HEK293 (cell line): ENCODE measurements at regions not wholly inside any gene's neighbourhood (a gene's known extent, or its start where the extent isn't known, plus 50 kb on each side); places are given as distances from the start of the nearest gene placed in this dataset.

Experiments
- CTCF ChIA-PET: fragments of 350-600 bp; formaldehyde crosslinking; extraction: SDS; loops from one replicate; lab custom pipeline; 2021; ENCODE audit warnings: antibody characterized with exemption; lab: Yijun Ruan, JAX
- POLR2A ChIA-PET: fragments of 300-600 bp; formaldehyde crosslinking; extraction: SDS; loops from one replicate; lab custom pipeline; 2020; ENCODE audit warnings: antibody characterized with exemption, inconsistent platforms; lab: Yijun Ruan, JAX
- H3K27ac ChIP-seq: fragments of 200-500 bp; sonication (Bioruptor generic); 2 replicates; pipeline ENCODE4 v1.5.1; 2014; ENCODE audit warnings: low read depth, low read length, control low read depth, inconsistent platforms; ENCODE audit errors: extremely low read depth
- H3K36me3 ChIP-seq, 2 experiments: fragments of 200-500 bp in 1 of 2; sonication (Bioruptor generic) in 1 of 2; 1 replicate in 1 of 2; 2 replicates in 1 of 2; pipeline ENCODE4 v1.5.1; 2014 to 2017; ENCODE audit warnings: inconsistent platforms in 2 of 2, low read length in 2 of 2; ENCODE audit not compliant: control insufficient read depth in 2 of 2, insufficient read depth in 1 of 2
- H3K4me1 ChIP-seq: fragments of 200-500 bp; sonication (Bioruptor generic); 2 replicates; pipeline ENCODE4 v1.5.1; 2014; ENCODE audit warnings: mild to moderate bottlenecking, low read length, inconsistent platforms; ENCODE audit not compliant: control insufficient read depth, insufficient read depth
- H3K4me3 ChIP-seq: 2 replicates; pipeline ENCODE4 v1.5.1; 2011; ENCODE audit warnings: low read depth, mild to moderate bottlenecking, control low read depth, low read length, moderate library complexity
- H3K9me3 ChIP-seq: fragments of 200-500 bp; sonication (Bioruptor generic); 2 replicates; pipeline ENCODE4 v1.5.1; 2014; ENCODE audit warnings: low read depth, low read length, inconsistent platforms; ENCODE audit not compliant: control insufficient read depth, insufficient read depth
- KLF16 ChIP-seq: fragments of 450-650 bp; formaldehyde crosslinking; IDR thresholded peaks from 2 replicates; pipeline ENCODE4 v1.5.1; 2017; ENCODE audit warnings: missing biosample characterization, missing genetic modification characterization
- ZNF175 ChIP-seq: fragments of 450-650 bp; formaldehyde crosslinking; IDR thresholded peaks from 2 replicates; pipeline ENCODE4 v1.5.1; 2016; ENCODE audit warnings: missing biosample characterization, missing genetic modification characterization
- ZNF19 ChIP-seq: fragments of 450-650 bp; formaldehyde crosslinking; IDR thresholded peaks from 2 replicates; pipeline ENCODE4; 2016; ENCODE audit warnings: missing biosample characterization, missing genetic modification characterization, low read depth
- ZNF211 ChIP-seq: fragments of 450-650 bp; formaldehyde crosslinking; IDR thresholded peaks from 2 replicates; pipeline ENCODE4 v1.5.1; 2016; ENCODE audit warnings: low read depth, missing biosample characterization, missing genetic modification characterization
- ZNF23 ChIP-seq: fragments of 450-650 bp; formaldehyde crosslinking; IDR thresholded peaks from 2 replicates; pipeline ENCODE4 v1.5.1; 2016; ENCODE audit warnings: missing biosample characterization, missing genetic modification characterization, borderline replicate concordance
- ZNF747 ChIP-seq: fragments of 450-650 bp; formaldehyde crosslinking; IDR thresholded peaks from 2 replicates; pipeline ENCODE4 v1.5.1; 2016; ENCODE audit warnings: missing biosample characterization, missing genetic modification characterization
- TF ChIP-seq, protein P1 (sequence below): fragments of 450-650 bp; formaldehyde crosslinking; conservative IDR thresholded peaks from 2 replicates; pipeline ENCODE4 v1.5.1; 2016; ENCODE audit warnings: low read depth, missing biosample characterization, missing genetic modification characterization
- TF ChIP-seq, protein P2 (sequence below): fragments of 450-650 bp; formaldehyde crosslinking; IDR thresholded peaks from 2 replicates; pipeline ENCODE4 v1.5.1; 2016; ENCODE audit warnings: missing biosample characterization, missing genetic modification characterization
- TF ChIP-seq, protein P3 (sequence below): fragments of 450-650 bp; formaldehyde crosslinking; IDR thresholded peaks from 2 replicates; pipeline ENCODE4 v1.5.1; 2016; ENCODE audit warnings: missing biosample characterization, missing genetic modification characterization, borderline replicate concordance
- TF ChIP-seq, protein P4 (sequence below): fragments of 450-650 bp; IDR thresholded peaks from 2 replicates; pipeline ENCODE4 v1.5.1; 2018; ENCODE audit warnings: missing biosample characterization, missing genetic modification characterization

DNA sequence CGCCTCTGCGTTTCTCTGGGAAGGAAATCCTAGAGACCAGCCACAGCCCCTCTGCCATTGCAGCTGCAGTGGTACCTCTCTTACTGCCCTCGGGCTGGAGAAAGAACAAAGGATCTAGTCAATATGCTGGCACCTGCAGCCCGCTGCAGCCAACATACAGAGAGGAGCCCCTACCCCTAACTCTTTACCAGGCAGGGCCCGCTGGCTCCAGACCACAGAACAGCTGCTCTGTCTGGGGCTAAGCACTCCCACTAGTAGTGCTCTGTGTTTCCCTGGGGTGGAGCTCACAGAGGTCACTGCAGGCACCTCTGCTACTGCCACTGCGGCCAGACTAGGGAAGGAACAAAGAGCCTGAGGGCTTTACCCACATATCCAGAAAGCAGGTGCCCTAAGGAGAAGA lies 93.8 kb upstream of the IMPG1 start (continued):
- TF ChIP-seq, protein P1, sequence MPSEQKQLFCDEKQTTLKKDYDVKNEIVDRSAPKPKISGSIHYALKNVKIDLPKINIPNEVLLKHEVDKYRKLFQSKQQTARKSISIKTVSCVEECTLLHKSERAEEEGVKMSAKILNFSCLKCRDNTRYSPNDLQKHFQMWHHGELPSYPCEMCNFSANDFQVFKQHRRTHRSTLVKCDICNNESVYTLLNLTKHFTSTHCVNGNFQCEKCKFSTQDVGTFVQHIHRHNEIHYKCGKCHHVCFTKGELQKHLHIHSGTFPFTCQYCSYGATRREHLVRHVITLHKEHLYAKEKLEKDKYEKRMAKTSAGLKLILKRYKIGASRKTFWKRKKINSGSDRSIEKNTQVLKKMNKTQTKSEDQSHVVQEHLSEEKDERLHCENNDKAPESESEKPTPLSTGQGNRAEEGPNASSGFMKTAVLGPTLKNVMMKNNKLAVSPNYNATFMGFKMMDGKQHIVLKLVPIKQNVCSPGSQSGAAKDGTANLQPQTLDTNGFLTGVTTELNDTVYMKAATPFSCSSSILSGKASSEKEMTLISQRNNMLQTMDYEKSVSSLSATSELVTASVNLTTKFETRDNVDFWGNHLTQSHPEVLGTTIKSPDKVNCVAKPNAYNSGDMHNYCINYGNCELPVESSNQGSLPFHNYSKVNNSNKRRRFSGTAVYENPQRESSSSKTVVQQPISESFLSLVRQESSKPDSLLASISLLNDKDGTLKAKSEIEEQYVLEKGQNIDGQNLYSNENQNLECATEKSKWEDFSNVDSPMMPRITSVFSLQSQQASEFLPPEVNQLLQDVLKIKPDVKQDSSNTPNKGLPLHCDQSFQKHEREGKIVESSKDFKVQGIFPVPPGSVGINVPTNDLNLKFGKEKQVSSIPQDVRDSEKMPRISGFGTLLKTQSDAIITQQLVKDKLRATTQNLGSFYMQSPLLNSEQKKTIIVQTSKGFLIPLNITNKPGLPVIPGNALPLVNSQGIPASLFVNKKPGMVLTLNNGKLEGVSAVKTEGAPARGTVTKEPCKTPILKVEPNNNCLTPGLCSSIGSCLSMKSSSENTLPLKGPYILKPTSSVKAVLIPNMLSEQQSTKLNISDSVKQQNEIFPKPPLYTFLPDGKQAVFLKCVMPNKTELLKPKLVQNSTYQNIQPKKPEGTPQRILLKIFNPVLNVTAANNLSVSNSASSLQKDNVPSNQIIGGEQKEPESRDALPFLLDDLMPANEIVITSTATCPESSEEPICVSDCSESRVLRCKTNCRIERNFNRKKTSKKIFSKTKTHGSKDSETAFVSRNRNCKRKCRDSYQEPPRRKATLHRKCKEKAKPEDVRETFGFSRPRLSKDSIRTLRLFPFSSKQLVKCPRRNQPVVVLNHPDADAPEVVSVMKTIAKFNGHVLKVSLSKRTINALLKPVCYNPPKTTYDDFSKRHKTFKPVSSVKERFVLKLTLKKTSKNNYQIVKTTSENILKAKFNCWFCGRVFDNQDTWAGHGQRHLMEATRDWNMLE = no peak
- TF ChIP-seq ZNF23 (tag by site-specific recombination) (no peak), ZNF211 (tag by site-specific recombination) (no peak), KLF16 (tag by site-specific recombination) (no peak), ZNF19 (tag by site-specific recombination) (no peak)
- TF ChIP-seq, protein P2, sequence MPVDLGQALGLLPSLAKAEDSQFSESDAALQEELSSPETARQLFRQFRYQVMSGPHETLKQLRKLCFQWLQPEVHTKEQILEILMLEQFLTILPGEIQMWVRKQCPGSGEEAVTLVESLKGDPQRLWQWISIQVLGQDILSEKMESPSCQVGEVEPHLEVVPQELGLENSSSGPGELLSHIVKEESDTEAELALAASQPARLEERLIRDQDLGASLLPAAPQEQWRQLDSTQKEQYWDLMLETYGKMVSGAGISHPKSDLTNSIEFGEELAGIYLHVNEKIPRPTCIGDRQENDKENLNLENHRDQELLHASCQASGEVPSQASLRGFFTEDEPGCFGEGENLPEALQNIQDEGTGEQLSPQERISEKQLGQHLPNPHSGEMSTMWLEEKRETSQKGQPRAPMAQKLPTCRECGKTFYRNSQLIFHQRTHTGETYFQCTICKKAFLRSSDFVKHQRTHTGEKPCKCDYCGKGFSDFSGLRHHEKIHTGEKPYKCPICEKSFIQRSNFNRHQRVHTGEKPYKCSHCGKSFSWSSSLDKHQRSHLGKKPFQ = no peak
- TF ChIP-seq, protein P3, sequence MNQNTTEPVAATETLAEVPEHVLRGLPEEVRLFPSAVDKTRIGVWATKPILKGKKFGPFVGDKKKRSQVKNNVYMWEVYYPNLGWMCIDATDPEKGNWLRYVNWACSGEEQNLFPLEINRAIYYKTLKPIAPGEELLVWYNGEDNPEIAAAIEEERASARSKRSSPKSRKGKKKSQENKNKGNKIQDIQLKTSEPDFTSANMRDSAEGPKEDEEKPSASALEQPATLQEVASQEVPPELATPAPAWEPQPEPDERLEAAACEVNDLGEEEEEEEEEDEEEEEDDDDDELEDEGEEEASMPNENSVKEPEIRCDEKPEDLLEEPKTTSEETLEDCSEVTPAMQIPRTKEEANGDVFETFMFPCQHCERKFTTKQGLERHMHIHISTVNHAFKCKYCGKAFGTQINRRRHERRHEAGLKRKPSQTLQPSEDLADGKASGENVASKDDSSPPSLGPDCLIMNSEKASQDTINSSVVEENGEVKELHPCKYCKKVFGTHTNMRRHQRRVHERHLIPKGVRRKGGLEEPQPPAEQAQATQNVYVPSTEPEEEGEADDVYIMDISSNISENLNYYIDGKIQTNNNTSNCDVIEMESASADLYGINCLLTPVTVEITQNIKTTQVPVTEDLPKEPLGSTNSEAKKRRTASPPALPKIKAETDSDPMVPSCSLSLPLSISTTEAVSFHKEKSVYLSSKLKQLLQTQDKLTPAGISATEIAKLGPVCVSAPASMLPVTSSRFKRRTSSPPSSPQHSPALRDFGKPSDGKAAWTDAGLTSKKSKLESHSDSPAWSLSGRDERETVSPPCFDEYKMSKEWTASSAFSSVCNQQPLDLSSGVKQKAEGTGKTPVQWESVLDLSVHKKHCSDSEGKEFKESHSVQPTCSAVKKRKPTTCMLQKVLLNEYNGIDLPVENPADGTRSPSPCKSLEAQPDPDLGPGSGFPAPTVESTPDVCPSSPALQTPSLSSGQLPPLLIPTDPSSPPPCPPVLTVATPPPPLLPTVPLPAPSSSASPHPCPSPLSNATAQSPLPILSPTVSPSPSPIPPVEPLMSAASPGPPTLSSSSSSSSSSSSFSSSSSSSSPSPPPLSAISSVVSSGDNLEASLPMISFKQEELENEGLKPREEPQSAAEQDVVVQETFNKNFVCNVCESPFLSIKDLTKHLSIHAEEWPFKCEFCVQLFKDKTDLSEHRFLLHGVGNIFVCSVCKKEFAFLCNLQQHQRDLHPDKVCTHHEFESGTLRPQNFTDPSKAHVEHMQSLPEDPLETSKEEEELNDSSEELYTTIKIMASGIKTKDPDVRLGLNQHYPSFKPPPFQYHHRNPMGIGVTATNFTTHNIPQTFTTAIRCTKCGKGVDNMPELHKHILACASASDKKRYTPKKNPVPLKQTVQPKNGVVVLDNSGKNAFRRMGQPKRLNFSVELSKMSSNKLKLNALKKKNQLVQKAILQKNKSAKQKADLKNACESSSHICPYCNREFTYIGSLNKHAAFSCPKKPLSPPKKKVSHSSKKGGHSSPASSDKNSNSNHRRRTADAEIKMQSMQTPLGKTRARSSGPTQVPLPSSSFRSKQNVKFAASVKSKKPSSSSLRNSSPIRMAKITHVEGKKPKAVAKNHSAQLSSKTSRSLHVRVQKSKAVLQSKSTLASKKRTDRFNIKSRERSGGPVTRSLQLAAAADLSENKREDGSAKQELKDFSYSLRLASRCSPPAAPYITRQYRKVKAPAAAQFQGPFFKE (tag by site-specific recombination) = no peak

DNA sequence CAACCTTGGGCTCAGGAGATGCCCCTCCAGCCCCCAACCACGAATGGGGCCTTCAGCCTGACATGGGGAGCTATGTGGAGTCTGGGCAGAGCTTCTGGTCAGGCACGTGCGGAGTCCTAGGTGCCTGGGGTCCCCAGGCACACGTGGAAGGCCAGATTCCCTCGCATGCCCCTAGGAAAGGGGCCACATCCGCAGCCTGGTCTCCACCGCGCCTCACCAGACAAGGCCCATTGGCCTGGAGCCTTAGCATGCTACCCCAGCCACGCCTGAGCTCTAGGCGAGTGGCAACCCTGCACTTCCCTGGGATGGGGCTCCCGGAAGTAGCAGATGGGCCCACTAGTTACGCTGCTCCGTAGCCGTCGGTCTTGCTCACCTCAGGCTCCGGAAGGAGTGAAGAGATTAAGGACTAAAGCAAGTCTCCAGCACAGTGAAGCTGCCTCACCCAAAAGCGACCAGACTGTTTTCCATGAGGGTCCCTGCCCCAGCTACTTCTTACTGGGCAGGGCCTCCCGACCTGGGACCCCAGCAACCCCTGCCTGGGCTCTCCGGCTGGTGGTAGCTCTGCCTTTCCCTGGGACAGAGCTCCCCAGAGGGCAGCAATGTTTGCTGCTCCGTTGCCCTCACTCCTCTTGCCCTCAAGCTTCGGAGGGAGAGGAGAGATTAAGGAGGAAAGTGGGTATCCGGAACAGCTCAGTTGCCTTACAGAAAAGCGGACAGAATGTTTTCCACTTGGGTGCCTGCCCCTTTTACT lies 93.2 kb upstream of the IMPG1 start:
- POLR2A ChIA-PET = no interaction called here

More for the DNA sequence above, 93.2 kb upstream of the IMPG1 start:
- no peak overlapping the region for H3K4me3 ChIP-seq
- no peaks in the 10 kb centered on the region for H3K4me1 ChIP-seq
- no peak overlapping the region for H3K27ac ChIP-seq
- no peaks in the 10 kb centered on the region for H3K36me3 ChIP-seq
- CTCF ChIA-PET = interaction anchor here (1.0 kb wide), 1 partner anchor 10 kb away, joined by 3 read pairs; no protein-coding TSS in a partner anchor
- H3K9me3 ChIP-seq = no peaks in the 10 kb centered on the region
- TF ChIP-seq ZNF747 (tag by site-specific recombination) (no peak), ZNF175 (tag by site-specific recombination) (no peak)
- TF ChIP-seq, protein P4, sequence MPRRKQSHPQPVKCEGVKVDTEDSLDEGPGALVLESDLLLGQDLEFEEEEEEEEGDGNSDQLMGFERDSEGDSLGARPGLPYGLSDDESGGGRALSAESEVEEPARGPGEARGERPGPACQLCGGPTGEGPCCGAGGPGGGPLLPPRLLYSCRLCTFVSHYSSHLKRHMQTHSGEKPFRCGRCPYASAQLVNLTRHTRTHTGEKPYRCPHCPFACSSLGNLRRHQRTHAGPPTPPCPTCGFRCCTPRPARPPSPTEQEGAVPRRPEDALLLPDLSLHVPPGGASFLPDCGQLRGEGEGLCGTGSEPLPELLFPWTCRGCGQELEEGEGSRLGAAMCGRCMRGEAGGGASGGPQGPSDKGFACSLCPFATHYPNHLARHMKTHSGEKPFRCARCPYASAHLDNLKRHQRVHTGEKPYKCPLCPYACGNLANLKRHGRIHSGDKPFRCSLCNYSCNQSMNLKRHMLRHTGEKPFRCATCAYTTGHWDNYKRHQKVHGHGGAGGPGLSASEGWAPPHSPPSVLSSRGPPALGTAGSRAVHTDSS (tag by site-specific recombination) = no peak
